IMR-90 (cell line): ENCODE measurements at regions not wholly inside any gene's neighbourhood (a gene's known extent, or its start where the extent isn't known, plus 50 kb on each side); places are given as distances from the start of the nearest gene placed in this dataset.

ENCODE experiments used
- ATAC-seq: fragments of 200-7000 bp; cut with Tn5 transposase; 2 replicates; pipeline ENCODE4 v1.9.1; 2020; ENCODE audit warnings: low read depth, mild to moderate bottlenecking, moderate library complexity
- BruUV-seq: library from RNA; stranded (reverse); fragments of 400-500 nt; replicated peaks from 2 replicates; lab custom pipeline; 2021; lab: Mats Ljungman, UMichigan
- CTCF ChIA-PET: fragments of 300-600 bp; formaldehyde crosslinking; extraction: SDS; loops from one replicate; lab custom pipeline; 2021; ENCODE audit warnings: antibody characterized with exemption; lab: Yijun Ruan, JAX
- POLR2A ChIA-PET: fragments of 300-600 bp; sonication (Branson Sonifier 250); formaldehyde crosslinking; loops from one replicate; lab custom pipeline; 2022; ENCODE audit warnings: antibody characterized with exemption; ENCODE audit not compliant: unreplicated experiment; lab: Charles Lee
- DNase-seq: peaks from one replicate; pipeline ENCODE4 v3.0.0; 2013
- H2AFZ ChIP-seq: replicated peaks from 2 replicates; pipeline ENCODE3; 2013; ENCODE audit warnings: low read length, mild to moderate bottlenecking; ENCODE audit not compliant: poor library complexity
- H2AK5ac ChIP-seq: 2 replicates; pipeline ENCODE4 v1.6.1; 2013; ENCODE audit warnings: low read depth, low read length, inconsistent platforms
- H2AK9ac ChIP-seq: replicated peaks from 2 replicates; pipeline ENCODE3; 2013; ENCODE audit warnings: mild to moderate bottlenecking, low read depth, low read length, moderate library complexity; ENCODE audit not compliant: poor library complexity
- H2BK120ac ChIP-seq: 2 replicates; pipeline ENCODE4 v1.6.1; 2013; ENCODE audit warnings: low read depth, low read length, inconsistent platforms
- H2BK15ac ChIP-seq: 3 replicates; pipeline ENCODE4 v1.6.1; 2013; ENCODE audit warnings: low read depth, low read length, inconsistent platforms
- H2BK20ac ChIP-seq: 2 replicates; pipeline ENCODE4 v1.6.1; 2013; ENCODE audit warnings: low read depth, mild to moderate bottlenecking, inconsistent platforms, low read length, moderate library complexity
- H2BK5ac ChIP-seq: 2 replicates; pipeline ENCODE4 v1.6.1; 2013; ENCODE audit warnings: mild to moderate bottlenecking, low read depth, low read length, inconsistent platforms; ENCODE audit not compliant: poor library complexity, severe bottlenecking
- H3K14ac ChIP-seq: replicated peaks from 2 replicates; pipeline ENCODE4 v1.6.1; 2013; ENCODE audit warnings: low read depth, low read length, inconsistent platforms
- H3K18ac ChIP-seq: 2 replicates; pipeline ENCODE4 v1.6.1; 2013; ENCODE audit warnings: low read depth, low read length, control low read depth
- H3K23ac ChIP-seq: 2 replicates; pipeline ENCODE4 v1.6.1; 2013; ENCODE audit warnings: low read depth, low read length, inconsistent platforms
- H3K27ac ChIP-seq: 2 replicates; pipeline ENCODE4 v1.5.1; 2013; ENCODE audit warnings: mild to moderate bottlenecking, control low read depth, low read length; ENCODE audit not compliant: insufficient read depth
- H3K27me3 ChIP-seq: 2 replicates; pipeline ENCODE4 v1.6.1; 2013; ENCODE audit warnings: low read length; ENCODE audit not compliant: control insufficient read depth, insufficient read depth
- H3K36me3 ChIP-seq: 2 replicates; pipeline ENCODE4 v1.6.1; 2013; ENCODE audit warnings: low read length, mixed read lengths; ENCODE audit not compliant: control insufficient read depth, insufficient read depth
- H3K4ac ChIP-seq: 2 replicates; pipeline ENCODE4 v1.6.1; 2013; ENCODE audit warnings: low read depth, low read length, inconsistent platforms
- H3K4me1 ChIP-seq: 2 replicates; pipeline ENCODE4 v1.6.1; 2013; ENCODE audit warnings: low read length, mixed read lengths; ENCODE audit not compliant: control insufficient read depth, insufficient read depth
- H3K4me2 ChIP-seq: 2 replicates; pipeline ENCODE4 v1.6.1; 2013; ENCODE audit warnings: low read depth, mild to moderate bottlenecking, control low read depth, low read length, moderate library complexity
- H3K4me3 ChIP-seq: 2 replicates; pipeline ENCODE4 v1.5.1; 2013; ENCODE audit warnings: low read depth, mild to moderate bottlenecking, control low read depth, low read length, moderate library complexity; ENCODE audit not compliant: insufficient read depth
- H3K56ac ChIP-seq: 2 replicates; pipeline ENCODE4 v1.6.1; 2013; ENCODE audit warnings: low read length, inconsistent platforms; ENCODE audit not compliant: insufficient read depth; ENCODE audit errors: extremely low read depth
- H3K79me1 ChIP-seq, 2 experiments: 2 replicates each; pipeline ENCODE4 v1.6.1; 2013; ENCODE audit warnings: low read length in 2 of 2, inconsistent platforms in 1 of 2, low read depth in 1 of 2
- H3K9ac ChIP-seq: 2 replicates; pipeline ENCODE4 v1.6.1; 2013; ENCODE audit warnings: low read depth, low read length, control low read depth
- H3K9me1 ChIP-seq: 2 replicates; pipeline ENCODE4 v1.6.1; 2013; ENCODE audit warnings: low read length, inconsistent platforms; ENCODE audit not compliant: insufficient read depth
- H3K9me3 ChIP-seq: 2 replicates; pipeline ENCODE4 v1.6.1; 2013; ENCODE audit warnings: low read length; ENCODE audit not compliant: control insufficient read depth, insufficient read depth
- H4K20me1 ChIP-seq: 2 replicates; pipeline ENCODE4 v1.6.1; 2013; ENCODE audit warnings: low read length, inconsistent platforms; ENCODE audit not compliant: insufficient read depth
- H4K5ac ChIP-seq: 2 replicates; pipeline ENCODE4 v1.6.1; 2013; ENCODE audit warnings: mild to moderate bottlenecking, low read depth, low read length, control low read depth
- H4K8ac ChIP-seq, 2 experiments: 2 replicates each; pipeline ENCODE4 v1.6.1; 2013; ENCODE audit warnings: low read depth in 2 of 2, low read length in 2 of 2, control low read depth in 1 of 2, inconsistent platforms in 1 of 2
- H4K91ac ChIP-seq: 2 replicates; pipeline ENCODE4 v1.6.1; 2013; ENCODE audit warnings: low read depth, low read length, inconsistent platforms; ENCODE audit not compliant: insufficient read depth
- BHLHE40 ChIP-seq: fragments of 150-350 bp; IDR thresholded peaks from 2 replicates; pipeline ENCODE4 v1.6.1; 2016; ENCODE audit warnings: mild to moderate bottlenecking, low read depth, low read length
- CEBPB ChIP-seq: IDR thresholded peaks from 2 replicates; pipeline ENCODE4 v1.6.1; 2012; ENCODE audit warnings: low read depth, low read length, improper control_type of control experiment
- FOS ChIP-seq: fragments of 150-350 bp; IDR thresholded peaks from 2 replicates; pipeline ENCODE4 v1.6.1; 2016; ENCODE audit warnings: low read depth, low read length
- MAZ ChIP-seq: IDR thresholded peaks from 2 replicates; pipeline ENCODE4 v1.6.1; 2012; ENCODE audit warnings: low read depth, mild to moderate bottlenecking, low read length, improper control_type of control experiment, moderate library complexity, borderline replicate concordance
- MXI1 ChIP-seq: IDR thresholded peaks from 2 replicates; pipeline ENCODE4 v1.6.1; 2012; ENCODE audit warnings: low read depth, mild to moderate bottlenecking, low read length, moderate library complexity, borderline replicate concordance
- POLR2A ChIP-seq: IDR thresholded peaks from 2 replicates; pipeline ENCODE4 v1.6.1; 2012; ENCODE audit warnings: mild to moderate bottlenecking, low read depth, low read length
- RAD21 ChIP-seq: IDR thresholded peaks from 2 replicates; pipeline ENCODE4 v1.6.1; 2012; ENCODE audit warnings: low read length, improper control_type of control experiment
- RCOR1 ChIP-seq: IDR thresholded peaks from 2 replicates; pipeline ENCODE4 v1.6.1; 2012; ENCODE audit warnings: mild to moderate bottlenecking, low read length, improper control_type of control experiment; ENCODE audit not compliant: insufficient replicate concordance
- WGBS, 2 experiments: methylation state at CpG; one replicate each; pipeline versions ENCODE4 v1.1.5 to v1.1.7; 2013; ENCODE audit warnings: missing lambda C conversion rate in 2 of 2; ENCODE audit not compliant: insufficient read length in 1 of 2; ENCODE audit errors: extremely low coverage in 2 of 2; 5-methylcytosine and 5-hydroxymethylcytosine counted together
- dilution Hi-C: fragments of 300-500 bp; cut with HindIII; formaldehyde crosslinking; loops from one replicate; pipeline ENCODE4 v1.14.3; 2018; ENCODE audit warnings: low sequenced_read_pairs; ENCODE audit not compliant: unreplicated experiment
- in situ Hi-C: fragments of 300-500 bp; cut with MboI; formaldehyde crosslinking; loops from 3 replicates; pipeline ENCODE4 v1.14.3; 2019; ENCODE audit warnings: low sequenced_read_pairs, inconsistent platforms, mixed read lengths
- intact Hi-C: fragments of 100-400 bp; cut with micrococcal nuclease; formaldehyde crosslinking; loops from 2 replicates; pipeline ENCODE4 v1.10.0; 2022
- TF ChIP-seq, protein P1 (sequence below): conservative IDR thresholded peaks from 2 replicates; pipeline ENCODE4 v1.5.1; 2012; ENCODE audit warnings: mild to moderate bottlenecking, low read depth, low read length, improper control_type of control experiment

DNA sequence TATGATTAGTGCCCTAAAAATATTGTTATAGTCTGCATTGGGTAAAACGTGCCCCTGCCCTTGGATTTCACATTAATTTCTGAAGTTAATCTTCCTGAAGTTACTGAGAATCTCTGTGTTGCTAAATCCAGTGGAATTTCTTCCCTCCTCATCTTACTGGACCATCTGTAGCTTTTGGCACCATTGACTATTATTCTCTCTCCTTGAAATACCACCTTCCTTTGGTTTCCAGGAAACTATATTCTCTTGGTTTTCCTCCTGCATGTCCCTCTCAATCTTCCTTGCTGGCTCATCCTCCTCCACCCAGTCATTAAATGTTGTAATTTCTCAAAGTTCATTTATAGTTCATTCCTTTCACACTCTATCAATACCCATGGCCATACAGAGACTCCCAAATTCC lies 110.6 kb upstream of the SLC35G4 start:
- no peak overlapping the region for H2AK9ac ChIP-seq
- no peak overlapping the region for H3K14ac ChIP-seq
- H3K4me3 ChIP-seq = no peak overlapping the region
- no peak overlapping the region for H3K23ac ChIP-seq
- no peaks in the 10 kb centered on the region; the same call in 1 of the 2 replicates for H3K9me3 ChIP-seq
- no peaks in the 10 kb centered on the region for H4K20me1 ChIP-seq
- no peaks in the 10 kb centered on the region for H3K36me3 ChIP-seq
- no peak for DNase-seq
- H3K27ac ChIP-seq = no peak overlapping the region
- H3K4ac ChIP-seq = no peak overlapping the region
- ATAC-seq = no peak
- H2BK20ac ChIP-seq = no peak overlapping the region
- dilution Hi-C loops = no loop called here
- CTCF ChIA-PET = no interaction called here
- no peak overlapping the region for H4K8ac ChIP-seq
- no peak overlapping the region for H2AFZ ChIP-seq
- BruUV-seq = no TSS peak
- no peak overlapping the region for H4K91ac ChIP-seq
- peaks cover 6% of the 10 kb centered on the region; the same call in 1 of the 2 replicates for H3K9me1 ChIP-seq
- H3K4me1 ChIP-seq = peaks cover 2% of the 10 kb centered on the region; the same call in 1 of the 2 replicates
- no peak overlapping the region for H3K56ac ChIP-seq
- H2AK5ac ChIP-seq = no peak overlapping the region
- no peaks in the 10 kb centered on the region for H3K79me1 ChIP-seq
- WGBS, 2 experiments = no CpG with 5 or more reads among the region's 1 CpG
- no peak overlapping the region for H2BK120ac ChIP-seq
- POLR2A ChIA-PET = no interaction called here
- no peak overlapping the region for H3K18ac ChIP-seq
- no peak overlapping the region for H4K5ac ChIP-seq
- no peak overlapping the region for H3K4me2 ChIP-seq
- in situ Hi-C loops = no loop called here
- H3K27me3 ChIP-seq = no peaks in the 10 kb centered on the region
- no peak overlapping the region for H3K9ac ChIP-seq
- no peak overlapping the region for H2BK15ac ChIP-seq
- no peak overlapping the region for H2BK5ac ChIP-seq
- TF ChIP-seq MAZ (no peak), FOS (no peak), MXI1 (no peak), RCOR1 (no peak), RAD21 (no peak), BHLHE40 (no peak), POLR2A (no peak), CEBPB (no peak)
- TF ChIP-seq, protein P1, sequence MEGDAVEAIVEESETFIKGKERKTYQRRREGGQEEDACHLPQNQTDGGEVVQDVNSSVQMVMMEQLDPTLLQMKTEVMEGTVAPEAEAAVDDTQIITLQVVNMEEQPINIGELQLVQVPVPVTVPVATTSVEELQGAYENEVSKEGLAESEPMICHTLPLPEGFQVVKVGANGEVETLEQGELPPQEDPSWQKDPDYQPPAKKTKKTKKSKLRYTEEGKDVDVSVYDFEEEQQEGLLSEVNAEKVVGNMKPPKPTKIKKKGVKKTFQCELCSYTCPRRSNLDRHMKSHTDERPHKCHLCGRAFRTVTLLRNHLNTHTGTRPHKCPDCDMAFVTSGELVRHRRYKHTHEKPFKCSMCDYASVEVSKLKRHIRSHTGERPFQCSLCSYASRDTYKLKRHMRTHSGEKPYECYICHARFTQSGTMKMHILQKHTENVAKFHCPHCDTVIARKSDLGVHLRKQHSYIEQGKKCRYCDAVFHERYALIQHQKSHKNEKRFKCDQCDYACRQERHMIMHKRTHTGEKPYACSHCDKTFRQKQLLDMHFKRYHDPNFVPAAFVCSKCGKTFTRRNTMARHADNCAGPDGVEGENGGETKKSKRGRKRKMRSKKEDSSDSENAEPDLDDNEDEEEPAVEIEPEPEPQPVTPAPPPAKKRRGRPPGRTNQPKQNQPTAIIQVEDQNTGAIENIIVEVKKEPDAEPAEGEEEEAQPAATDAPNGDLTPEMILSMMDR = no peak
- intact Hi-C loops = no loop called here
